ENCODE measurements at regions not wholly inside any gene's neighbourhood (a gene's known extent, or its start where the extent isn't known, plus 50 kb on each side); places are given as distances from the start of the nearest gene placed in this dataset.

DNA sequence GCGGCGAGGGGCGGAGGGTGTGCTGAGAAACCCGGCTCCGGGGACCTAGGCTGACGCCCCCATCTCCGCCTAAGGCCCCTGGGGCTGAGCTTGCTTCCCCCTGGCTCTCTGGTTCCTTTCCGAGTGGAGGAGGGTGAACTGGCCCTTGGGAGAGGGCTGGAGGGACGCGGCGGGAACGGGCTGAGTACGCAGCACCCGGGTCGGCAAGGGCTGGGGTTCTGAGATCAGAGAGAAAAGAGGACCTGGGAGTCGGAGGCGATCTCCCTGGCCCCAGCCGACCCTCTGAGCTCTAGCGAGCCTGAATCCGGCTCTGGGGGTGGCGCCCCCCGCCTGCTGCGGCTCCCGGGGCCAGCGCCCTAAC, 270.8 kb downstream of the FOXD2 start:
- no peak for DNase-seq

DNA sequence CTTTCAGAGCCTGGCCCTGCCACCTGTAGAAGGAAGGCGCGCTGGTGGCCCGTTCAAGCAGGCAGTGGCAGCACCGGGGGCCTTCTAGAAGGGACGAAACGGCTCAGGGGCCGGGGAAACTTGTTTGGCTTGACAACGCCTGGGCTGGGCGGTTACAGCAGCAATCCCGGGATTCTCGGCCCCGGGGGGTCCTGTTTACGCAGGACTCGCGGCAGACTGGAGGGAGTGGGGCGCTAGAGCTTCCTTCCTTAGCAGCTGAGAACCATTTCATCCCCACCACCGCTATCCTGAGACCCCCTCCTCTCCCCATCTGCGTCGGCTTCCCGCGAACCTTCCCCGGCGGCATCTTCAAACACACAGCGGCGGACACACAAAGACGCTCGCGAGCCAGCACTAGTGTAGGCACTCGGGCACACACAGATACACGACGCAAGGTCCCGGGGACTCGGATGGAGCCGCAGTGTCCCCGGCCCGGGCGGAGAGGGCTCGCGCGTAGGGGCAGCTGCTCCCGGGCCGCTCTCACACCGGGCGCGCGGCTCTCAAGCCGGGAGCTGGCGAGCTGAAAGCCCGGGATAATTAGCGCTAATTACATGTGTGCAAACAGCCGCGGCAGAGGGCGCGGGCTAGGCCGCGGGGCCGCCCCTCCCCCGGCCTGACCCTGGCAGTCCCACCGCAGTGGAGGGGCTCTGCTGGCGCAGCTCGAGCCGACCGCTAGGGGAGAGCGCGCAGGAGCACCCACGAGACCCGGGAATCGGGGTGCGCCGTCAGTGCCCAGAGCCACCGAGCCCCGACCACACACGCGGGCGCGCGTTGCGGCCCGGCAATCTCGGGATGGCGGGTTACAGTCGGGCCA, 271.4 kb downstream of the FOXD2 start:
- peak; percentile 8 for DNase-seq

- DNase-seq: no peak
These were observed 272.0 kb downstream of the FOXD2 start for GRCh38 chr1:47709872-47710231.

GRCh38 chr1:47710329-47711071, 272.7 kb downstream of the FOXD2 start:
- DNase-seq: peak; percentile 77

Data from activated CD4-positive, alpha-beta T cell treated with anti-CD3 and anti-CD28 coated beads, Interleukin-2, Interleukin-6, amounts not matched to agents 100 ng/mL and 50 ng/mL, durations not matched to agents 16 hours and 8 hours (primary cell).